GM19035 (cell line): ENCODE measurements at regions not wholly inside any gene's neighbourhood (a gene's known extent, or its start where the extent isn't known, plus 50 kb on each side); places are given as distances from the start of the nearest gene placed in this dataset.
A peak's percentile ranks its signal among the peaks of the same experiment; 100 is the strongest.

Experiments used
- ATAC-seq: cut with Tn5 transposase; IDR thresholded peaks from one replicate; pipeline ENCODE4 v1.9.1; 2021; ENCODE audit not compliant: unreplicated experiment

GRCh38 chr15:68524753-68525584, 53.8 kb upstream of the CORO2B start:
- no peak for ATAC-seq

GRCh38 chr15:68525815-68526214, 53.0 kb upstream of the CORO2B start:
- peak; percentile 29 for ATAC-seq

GRCh38 chr15:68526269-68526668, 52.5 kb upstream of the CORO2B start:
- ATAC-seq = peak; percentile 75

GRCh38 chr15:68526784-68527183, 52.0 kb upstream of the CORO2B start:
- ATAC-seq = no peak

- ATAC-seq = no peak
Measured at GRCh38 chr15:68528626-68529290, 50.0 kb upstream of the CORO2B start.
